Lower lobe of right lung (tissue), 2 donors: ENCODE measurements at regions not wholly inside any gene's neighbourhood (a gene's known extent, or its start where the extent isn't known, plus 50 kb on each side); places are given as distances from the start of the nearest gene placed in this dataset.

Experiments used
- ATAC-seq, 2 donors: fragments of 200-7000 bp; cut with Tn5 transposase; one replicate each; pipeline ENCODE4 v1.9.1; 2020 to 2022; ENCODE audit warnings: mild to moderate bottlenecking in 2 of 2, moderate library complexity in 2 of 2
- DNase-seq: peaks from one replicate; pipeline ENCODE4 v3.0.0-alpha.2; 2020
- H3K27ac ChIP-seq: fragments of 200-600 bp; one replicate; pipeline ENCODE4 v1.8.0; 2022
- H3K27me3 ChIP-seq: fragments of 200-600 bp; one replicate; pipeline ENCODE4 v1.8.0; 2022; ENCODE audit warnings: low read depth
- H3K36me3 ChIP-seq: fragments of 200-600 bp; one replicate; pipeline ENCODE4 v1.8.0; 2022; ENCODE audit warnings: mild to moderate bottlenecking
- H3K4me1 ChIP-seq: fragments of 200-600 bp; one replicate; pipeline ENCODE4 v1.8.0; 2022
- H3K4me3 ChIP-seq: fragments of 200-600 bp; one replicate; pipeline ENCODE4 v1.8.0; 2022; ENCODE audit warnings: mild to moderate bottlenecking
- H3K9me3 ChIP-seq: fragments of 200-600 bp; one replicate; pipeline ENCODE4 v1.8.0; 2022
- CTCF ChIP-seq: fragments of 200-600 bp; IDR thresholded peaks from one replicate; pipeline ENCODE4 v1.8.0; 2022; ENCODE audit warnings: antibody characterized with exemption, mild to moderate bottlenecking
- intact Hi-C: fragments of 100-400 bp; cut with DNase I; formaldehyde crosslinking; loops from one replicate; pipeline ENCODE4 v1.11.0; 2022
- donor health status: DM: no; HTN: yes; CAD: no; lungs with severe emphysema.

- ATAC-seq (no peak), DNase-seq (no peak)
- Histone ChIP-seq H3K4me1 (no peaks in the 10 kb centered on the region), H3K27me3 (no peaks in the 10 kb centered on the region), H3K4me3 (no peak overlapping the region), H3K27ac (no peak overlapping the region), H3K9me3 (no peaks in the 10 kb centered on the region), H3K36me3 (no peaks in the 10 kb centered on the region)
- intact Hi-C loops: no loop called here
- TF ChIP-seq CTCF: no peak
Measured at GRCh38 chr18:60232541-60232940, 140.0 kb downstream of the MC4R start.

- no peak overlapping the region for H3K27ac ChIP-seq
- H3K9me3 ChIP-seq: no peaks in the 10 kb centered on the region
- intact Hi-C loops: no loop called here
- no peaks in the 10 kb centered on the region for H3K27me3 ChIP-seq
- ATAC-seq (no peak), DNase-seq (no peak)
- H3K4me3 ChIP-seq: no peak overlapping the region
- H3K36me3 ChIP-seq: no peaks in the 10 kb centered on the region
- no peak for TF ChIP-seq CTCF
- no peaks in the 10 kb centered on the region for H3K4me1 ChIP-seq
Measured at GRCh38 chr18:60228609-60229595, 143.7 kb downstream of the MC4R start.

DNA sequence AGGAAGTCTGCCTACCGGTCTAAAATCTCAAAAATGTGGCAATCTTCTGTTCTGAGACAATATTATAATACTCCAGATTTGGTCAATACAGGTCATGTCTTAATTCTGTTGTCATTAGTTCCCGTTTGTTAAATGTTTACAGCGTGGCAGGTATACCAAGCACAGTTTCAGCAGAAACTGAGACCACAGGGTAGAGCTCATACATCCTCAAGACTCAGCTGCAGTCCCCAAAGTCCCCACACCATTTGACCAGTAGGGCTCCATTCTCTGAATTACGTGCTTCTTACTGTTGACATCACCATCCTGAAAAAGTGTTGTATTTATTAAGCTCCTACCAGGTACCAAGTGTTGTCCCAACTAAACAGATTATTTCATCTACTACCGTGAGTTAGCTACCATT, 157.1 kb downstream of the MC4R start:
- Histone ChIP-seq H3K27ac (no peak overlapping the region), H3K9me3 (no peaks in the 10 kb centered on the region), H3K4me1 (no peaks in the 10 kb centered on the region), H3K4me3 (no peak overlapping the region), H3K36me3 (no peaks in the 10 kb centered on the region), H3K27me3 (no peaks in the 10 kb centered on the region)
- ATAC-seq (no peak), DNase-seq (no peak)
- intact Hi-C loops: no loop called here
- TF ChIP-seq CTCF: no peak

- no peak for TF ChIP-seq CTCF
- Histone ChIP-seq H3K36me3 (no peaks in the 10 kb centered on the region), H3K27ac (no peak overlapping the region), H3K9me3 (no peaks in the 10 kb centered on the region), H3K27me3 (no peaks in the 10 kb centered on the region), H3K4me3 (no peak overlapping the region), H3K4me1 (no peaks in the 10 kb centered on the region)
- DNase-seq (no peak), ATAC-seq (peak; percentile 51 to 53)
- intact Hi-C loops: no loop called here
Measured at GRCh38 chr18:60209042-60209441, 163.5 kb downstream of the MC4R start.

DNA sequence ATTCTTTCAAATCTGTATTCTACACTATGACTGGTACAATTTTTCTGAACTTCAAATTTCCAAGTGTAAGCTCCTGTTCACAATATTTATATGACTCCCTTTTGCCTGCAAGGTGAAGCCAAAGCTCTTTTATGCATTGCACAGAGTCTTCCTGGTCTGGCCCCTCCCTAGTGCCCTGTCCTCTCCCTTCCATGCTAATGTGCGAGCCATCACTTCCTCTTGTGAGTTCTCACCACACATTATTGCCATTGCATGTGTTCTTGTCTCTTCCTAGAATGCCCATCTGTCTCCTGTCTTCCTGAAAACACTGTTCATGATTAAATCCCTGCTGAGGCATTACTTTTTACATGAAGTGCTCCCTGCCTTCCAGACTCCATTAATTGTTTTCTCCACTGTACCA, 169.9 kb downstream of the MC4R start:
- no peak overlapping the region for H3K4me3 ChIP-seq
- peak in 1 of 2 donors; percentile 43 for ATAC-seq

More for the DNA sequence above, 169.9 kb downstream of the MC4R start:
- no peak for TF ChIP-seq CTCF
- H3K27me3 ChIP-seq: no peaks in the 10 kb centered on the region
- intact Hi-C loops: no loop called here
- H3K9me3 ChIP-seq: no peaks in the 10 kb centered on the region
- no peak overlapping the region for H3K27ac ChIP-seq
- no peaks in the 10 kb centered on the region for H3K4me1 ChIP-seq
- H3K36me3 ChIP-seq: no peaks in the 10 kb centered on the region
- no peak for DNase-seq
